Peyer's patch (tissue), 4 donors: ENCODE measurements at regions not wholly inside any gene's neighbourhood (a gene's known extent, or its start where the extent isn't known, plus 50 kb on each side); places are given as distances from the start of the nearest gene placed in this dataset.

Experiments
- DNase-seq, 3 donors: peaks; one replicate each; pipeline ENCODE4 v3.0.0-alpha.2; 2017 to 2019
- H3K27ac ChIP-seq, 4 donors: fragments of 200-600 bp; sonication (generic); one replicate each; pipeline ENCODE4 v1.5.1; 2016 to 2019
- H3K27me3 ChIP-seq, 2 donors: fragments of 200-600 bp; sonication (generic); one replicate each; pipeline ENCODE4 v1.5.1; 2019
- H3K36me3 ChIP-seq, 3 donors: fragments of 200-600 bp; sonication (generic); one replicate each; pipeline ENCODE4 v1.5.1; 2016 to 2019
- H3K4me1 ChIP-seq, 4 donors: fragments of 200-600 bp; sonication (generic); one replicate each; pipeline ENCODE4 v1.5.1; 2016 to 2019
- H3K4me3 ChIP-seq, 4 donors: fragments of 200-600 bp; sonication (generic); 1 replicate in 3 of 4; 2 replicates in 1 of 4; pipeline ENCODE4 v1.5.1; 2016 to 2019; ENCODE audit warnings: mild to moderate bottlenecking in 1 of 4
- H3K9me3 ChIP-seq, 4 donors: fragments of 200-600 bp; sonication (generic); one replicate each; pipeline ENCODE4 v1.5.1; 2016 to 2019; ENCODE audit warnings: mild to moderate bottlenecking in 1 of 4
- CTCF ChIP-seq, 6 experiments: fragments of 450-650 bp in 4 of 6; fragments of 200-600 bp in 2 of 6; sonication (generic) in 1 of 6; IDR thresholded peaks; one replicate each; pipeline ENCODE4 v1.5.1; 2017 to 2019; ENCODE audit warnings: antibody characterized with exemption in 6 of 6, mild to moderate bottlenecking in 3 of 6, moderate library complexity in 1 of 6
- POLR2A ChIP-seq, 2 donors: fragments of 450-650 bp; IDR thresholded peaks; one replicate each; pipeline ENCODE4 v1.5.1; 2017; ENCODE audit warnings: antibody characterized with exemption in 2 of 2, mild to moderate bottlenecking in 2 of 2, moderate library complexity in 2 of 2

GRCh38 chr17:63156986-63157385 is 191.0 kb downstream of the TANC2 start:
- DNase-seq = no peak
- H3K9me3 ChIP-seq = no peaks in the 10 kb centered on the region
- H3K27ac ChIP-seq = no peak overlapping the region
- H3K27me3 ChIP-seq = no peaks in the 10 kb centered on the region
- no peak overlapping the region for H3K4me3 ChIP-seq
- no peaks in the 10 kb centered on the region for H3K36me3 ChIP-seq
- no peak for TF ChIP-seq POLR2A (IDR thresholded peaks at IDR 0.05)
- TF ChIP-seq CTCF (IDR thresholded peaks at IDR 0.05) = no peak
- no peaks in the 10 kb centered on the region for H3K4me1 ChIP-seq

GRCh38 chr17:63162406-63163157 is 196.5 kb downstream of the TANC2 start:
- H3K27ac ChIP-seq = no peak overlapping the region
- H3K36me3 ChIP-seq = no peaks in the 10 kb centered on the region
- no peak for DNase-seq
- no peak overlapping the region for H3K4me3 ChIP-seq
- H3K4me1 ChIP-seq = no peaks in the 10 kb centered on the region
- no peaks in the 10 kb centered on the region for H3K9me3 ChIP-seq
- TF ChIP-seq POLR2A (IDR thresholded peaks at IDR 0.05) (no peak), CTCF (IDR thresholded peaks at IDR 0.05) (no peak)
- H3K27me3 ChIP-seq = no peaks in the 10 kb centered on the region

GRCh38 chr17:63163158-63163520 is 197.1 kb downstream of the TANC2 start:
- H3K27ac ChIP-seq = no peak overlapping the region
- no peaks in the 10 kb centered on the region for H3K36me3 ChIP-seq
- DNase-seq = no peak
- H3K9me3 ChIP-seq = no peaks in the 10 kb centered on the region
- H3K4me3 ChIP-seq = no peak overlapping the region
- no peaks in the 10 kb centered on the region for H3K4me1 ChIP-seq
- H3K27me3 ChIP-seq = no peaks in the 10 kb centered on the region
- TF ChIP-seq POLR2A (IDR thresholded peaks at IDR 0.05) = no peak

GRCh38 chr17:63165400-63165799 is 199.4 kb downstream of the TANC2 start:
- H3K4me3 ChIP-seq = no peak overlapping the region
- H3K36me3 ChIP-seq = no peaks in the 10 kb centered on the region
- no peaks in the 10 kb centered on the region for H3K9me3 ChIP-seq
- H3K27me3 ChIP-seq = no peaks in the 10 kb centered on the region
- TF ChIP-seq POLR2A (IDR thresholded peaks at IDR 0.05) (no peak), CTCF (IDR thresholded peaks at IDR 0.05) (no peak)
- DNase-seq = no peak
- no peak overlapping the region for H3K27ac ChIP-seq
- no peaks in the 10 kb centered on the region for H3K4me1 ChIP-seq

- no peak for TF ChIP-seq POLR2A (IDR thresholded peaks at IDR 0.05)
- TF ChIP-seq CTCF (IDR thresholded peaks at IDR 0.05) = no peak
- DNase-seq = no peak
- no peaks in the 10 kb centered on the region for H3K4me1 ChIP-seq
- no peak overlapping the region for H3K4me3 ChIP-seq
- H3K27ac ChIP-seq = no peak overlapping the region
- H3K27me3 ChIP-seq = no peaks in the 10 kb centered on the region
- H3K36me3 ChIP-seq = no peaks in the 10 kb centered on the region
- no peaks in the 10 kb centered on the region for H3K9me3 ChIP-seq
These were observed 204.8 kb downstream of the TANC2 start for GRCh38 chr17:63170795-63171194.

- Histone ChIP-seq H3K9me3 (no peaks in the 10 kb centered on the region), H3K4me1 (no peaks in the 10 kb centered on the region), H3K36me3 (no peaks in the 10 kb centered on the region), H3K27ac (no peak overlapping the region), H3K27me3 (no peaks in the 10 kb centered on the region), H3K4me3 (no peak overlapping the region)
- no peak for DNase-seq
- TF ChIP-seq CTCF (IDR thresholded peaks at IDR 0.05) (no peak), POLR2A (IDR thresholded peaks at IDR 0.05) (no peak)
These were observed 205.7 kb downstream of the TANC2 start for GRCh38 chr17:63171428-63172393.
